HG03280 (cell line): ENCODE measurements at regions not wholly inside any gene's neighbourhood (a gene's known extent, or its start where the extent isn't known, plus 50 kb on each side); places are given as distances from the start of the nearest gene placed in this dataset.

Source experiments
- ATAC-seq: cut with Tn5 transposase; IDR thresholded peaks from one replicate; pipeline ENCODE4 v1.9.1; 2021; ENCODE audit warnings: mild to moderate bottlenecking, moderate library complexity; ENCODE audit not compliant: unreplicated experiment

DNA sequence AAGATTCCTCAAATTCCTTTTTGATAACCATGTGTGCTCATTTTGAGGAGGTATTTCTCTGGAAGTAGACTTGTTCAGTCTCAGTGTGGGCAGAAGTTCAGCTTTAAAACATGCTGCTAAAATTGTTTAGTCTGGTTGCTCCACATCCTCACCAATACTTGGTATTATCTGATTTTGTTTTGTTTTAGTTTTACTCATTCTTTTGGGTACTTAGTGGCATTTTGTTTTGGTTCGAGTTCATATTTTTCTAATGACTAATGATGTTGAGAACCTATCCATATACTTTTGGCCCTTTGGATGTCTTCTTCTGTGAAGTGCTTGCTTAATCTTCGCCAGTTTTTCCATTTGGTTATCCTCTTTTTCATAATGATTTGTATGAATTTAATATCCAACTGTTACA, 694.2 kb upstream of the FZD8 start:
- no peak for ATAC-seq

GRCh38 chr10:36333446-36333845, 691.4 kb upstream of the FZD8 start:
- ATAC-seq, result no peak

DNA sequence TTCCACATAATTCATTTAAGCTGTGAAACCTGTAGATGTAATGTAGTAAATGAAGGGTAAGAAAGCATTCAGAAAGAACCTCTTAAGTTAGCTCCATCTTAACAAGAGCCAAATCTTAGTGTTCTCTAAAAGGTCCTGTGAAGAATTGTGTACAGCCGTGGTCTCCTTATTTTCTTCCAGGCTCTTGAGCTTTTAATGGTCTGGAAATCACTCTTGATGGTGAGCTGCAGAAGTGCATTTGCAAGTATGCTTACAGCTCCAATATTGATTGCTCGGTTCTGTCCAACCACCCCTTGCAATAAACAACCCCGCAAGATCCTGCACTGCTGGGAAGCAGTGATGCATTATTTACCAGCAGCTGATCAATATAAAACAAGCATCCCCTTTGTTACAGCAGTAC, 690.8 kb upstream of the FZD8 start:
- ATAC-seq, result no peak

DNA sequence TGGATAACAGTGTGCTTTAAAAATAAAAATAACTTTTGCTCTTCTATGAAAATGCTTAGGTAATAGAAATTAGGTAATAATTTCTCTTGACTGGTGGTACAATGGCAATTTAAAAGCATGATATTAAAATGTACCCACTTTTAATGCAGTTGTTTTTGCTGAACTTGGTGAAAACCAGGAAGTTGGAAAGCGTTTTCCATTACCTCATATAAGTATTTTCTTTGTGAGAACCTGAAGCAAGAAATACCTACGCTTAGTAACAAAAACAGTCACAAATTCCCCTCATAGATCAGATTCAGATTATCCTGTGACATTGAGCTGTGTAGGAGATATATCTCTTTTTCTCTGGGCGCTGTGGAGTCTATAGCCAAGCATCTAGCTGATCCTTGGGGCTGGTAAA, 689.0 kb upstream of the FZD8 start:
- no peak for ATAC-seq

DNA sequence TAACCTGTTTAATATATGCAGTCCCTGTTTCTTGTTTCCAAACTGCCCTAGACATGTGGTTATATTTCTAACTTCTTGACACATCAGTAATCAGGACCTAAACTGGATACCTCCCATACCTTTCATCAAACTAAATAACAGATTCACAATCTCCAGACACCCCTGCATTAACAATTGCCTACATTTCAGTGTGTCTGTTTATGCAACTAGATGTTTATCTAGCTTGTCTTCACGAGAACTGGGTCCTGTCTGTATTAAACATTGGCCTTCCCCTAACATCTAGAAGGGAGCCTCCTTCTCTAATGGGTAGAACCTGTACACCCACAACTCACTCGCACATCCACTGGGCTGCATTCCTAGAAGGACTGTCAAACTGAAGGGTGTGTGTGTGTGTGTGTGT, 683.7 kb upstream of the FZD8 start:
- ATAC-seq, result no peak

GRCh38 chr10:36324831-36325230, 682.7 kb upstream of the FZD8 start:
- no peak for ATAC-seq

DNA sequence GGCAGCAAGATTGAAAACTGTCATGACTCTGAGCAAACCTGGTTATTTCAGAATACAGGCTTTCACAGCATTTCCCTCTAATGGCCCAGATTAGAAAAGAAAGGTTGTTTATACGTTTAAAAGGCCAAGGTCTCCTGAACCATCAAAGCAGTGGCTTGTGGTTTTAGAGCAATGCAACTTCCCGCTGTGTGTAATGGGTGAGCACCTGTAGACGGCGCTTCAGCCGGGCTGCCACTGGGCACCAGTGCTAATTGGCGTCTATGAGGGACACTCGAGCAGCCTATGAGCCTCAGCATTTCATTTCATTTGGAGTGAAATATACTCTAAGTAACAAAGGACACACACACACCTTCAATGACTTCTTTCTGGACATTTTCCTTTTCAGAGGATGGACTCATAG, 671.0 kb upstream of the FZD8 start:
- ATAC-seq, result no peak

DNA sequence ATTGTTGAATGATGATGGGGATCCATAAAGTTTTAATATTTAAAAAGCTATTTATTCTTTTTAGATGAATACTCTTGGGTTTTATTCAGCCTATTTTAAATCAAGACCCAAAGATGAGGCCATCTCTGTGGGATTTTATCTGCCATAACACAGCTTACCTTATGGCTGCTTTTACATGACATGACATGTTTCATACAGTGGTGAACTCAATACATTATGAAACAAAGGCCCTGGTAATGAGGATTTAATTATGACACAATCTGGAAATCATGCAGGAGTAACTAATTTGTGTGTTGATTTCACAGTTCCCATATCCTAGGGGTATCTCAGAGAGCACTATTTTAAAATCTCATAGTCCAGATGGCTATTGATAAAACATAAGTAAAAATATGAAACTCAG, 661.8 kb upstream of the FZD8 start:
- ATAC-seq, result no peak

DNA sequence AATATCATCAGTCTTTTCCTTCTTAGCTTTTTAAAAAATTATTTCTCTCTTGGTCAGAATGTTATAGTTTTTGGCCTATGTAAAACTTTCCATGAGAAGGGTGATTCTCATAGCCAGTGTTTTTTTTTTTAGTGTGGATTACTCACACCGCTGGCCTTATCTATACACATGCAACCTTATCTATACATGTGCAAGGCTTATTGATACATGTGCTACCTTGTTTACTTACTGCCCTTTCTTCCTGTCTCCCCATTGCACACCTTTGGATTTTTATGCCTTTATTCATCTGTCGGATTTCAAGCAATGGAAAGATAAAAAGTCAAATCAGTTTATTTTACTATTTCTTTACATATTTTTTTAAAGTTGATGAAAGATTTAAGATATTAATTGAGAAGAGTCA, 660.0 kb upstream of the FZD8 start:
- no peak for ATAC-seq

DNA sequence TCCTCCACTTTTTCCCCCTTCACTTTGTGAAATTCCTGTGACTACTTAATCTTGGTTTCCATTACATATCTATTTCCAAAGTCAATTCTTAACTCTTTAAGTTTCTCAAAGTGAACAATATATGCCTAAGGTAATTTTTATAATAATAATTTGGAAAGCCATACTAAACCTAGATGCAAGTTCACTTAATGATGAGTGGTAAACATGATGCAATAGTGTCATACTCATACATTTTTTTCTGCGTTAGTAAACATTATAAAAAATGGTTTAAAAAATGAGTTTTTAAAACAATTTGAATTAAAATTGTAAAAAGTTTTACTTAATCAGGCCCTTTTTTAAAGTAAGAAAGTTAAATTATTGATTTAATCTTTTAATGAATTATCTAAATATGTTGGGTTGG, 659.4 kb upstream of the FZD8 start:
- ATAC-seq, result no peak

DNA sequence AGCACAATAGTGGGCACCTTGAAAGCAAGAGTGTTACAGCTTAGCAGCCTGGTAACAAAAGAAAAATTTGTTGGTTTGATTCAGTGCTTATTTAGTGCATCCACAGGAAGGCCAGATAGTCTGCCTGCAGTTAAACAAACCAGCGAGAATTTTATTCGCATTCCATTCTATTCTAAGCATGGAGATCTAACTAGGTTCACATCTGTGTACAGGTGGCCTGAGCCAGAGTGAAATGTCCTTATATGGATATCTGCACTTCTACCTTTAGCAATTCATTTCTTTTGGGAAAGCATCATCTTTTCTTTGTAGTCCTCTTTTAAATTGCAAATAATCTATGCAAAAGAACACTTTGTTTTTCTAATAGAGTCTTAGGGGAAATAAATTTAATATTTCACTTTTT, 659.0 kb upstream of the FZD8 start:
- ATAC-seq, result no peak

DNA sequence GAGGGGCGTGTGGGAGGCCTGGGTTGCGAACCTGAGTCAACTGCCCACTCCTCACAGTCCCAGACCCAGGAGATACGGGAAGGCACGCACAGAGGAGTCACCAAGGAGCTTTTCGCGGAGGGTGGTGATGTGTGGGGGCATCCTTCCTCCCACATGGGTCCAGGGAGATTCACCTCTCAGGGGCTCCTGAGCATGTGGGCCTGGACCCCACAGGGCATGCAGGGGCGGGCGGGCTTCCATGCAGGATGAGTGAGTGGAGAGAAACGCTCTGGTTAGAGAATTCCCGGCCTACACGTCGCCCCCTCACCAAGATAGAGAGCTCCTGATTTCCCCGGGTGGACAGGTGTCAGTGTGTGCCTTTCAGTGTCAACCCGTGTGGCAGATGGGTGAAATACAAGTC, 641.7 kb upstream of the FZD8 start:
- no peak for ATAC-seq

DNA sequence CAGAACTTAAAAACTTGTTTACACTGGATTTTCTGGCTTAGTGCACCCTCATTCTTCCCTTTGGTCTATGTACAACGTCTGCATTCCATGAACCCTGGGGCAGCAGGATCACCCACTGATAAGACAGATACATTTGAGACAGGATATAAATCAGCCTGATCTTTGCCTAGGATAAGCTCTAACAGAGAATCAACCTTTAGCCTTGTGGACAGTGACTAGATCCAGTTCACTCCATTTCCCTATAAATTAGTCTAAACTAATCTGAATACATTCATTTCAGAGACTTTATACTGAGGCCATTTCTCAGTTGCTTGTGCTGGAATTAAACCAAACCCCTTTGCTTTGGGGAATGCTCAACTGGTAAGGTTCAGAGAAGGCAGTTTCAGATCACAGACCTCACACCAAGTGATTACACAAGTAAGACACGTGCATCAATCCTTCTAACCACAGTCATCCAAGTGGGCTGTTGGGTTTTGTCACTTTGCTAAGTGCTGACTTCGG, 639.8 kb upstream of the FZD8 start:
- ATAC-seq, result no peak

DNA sequence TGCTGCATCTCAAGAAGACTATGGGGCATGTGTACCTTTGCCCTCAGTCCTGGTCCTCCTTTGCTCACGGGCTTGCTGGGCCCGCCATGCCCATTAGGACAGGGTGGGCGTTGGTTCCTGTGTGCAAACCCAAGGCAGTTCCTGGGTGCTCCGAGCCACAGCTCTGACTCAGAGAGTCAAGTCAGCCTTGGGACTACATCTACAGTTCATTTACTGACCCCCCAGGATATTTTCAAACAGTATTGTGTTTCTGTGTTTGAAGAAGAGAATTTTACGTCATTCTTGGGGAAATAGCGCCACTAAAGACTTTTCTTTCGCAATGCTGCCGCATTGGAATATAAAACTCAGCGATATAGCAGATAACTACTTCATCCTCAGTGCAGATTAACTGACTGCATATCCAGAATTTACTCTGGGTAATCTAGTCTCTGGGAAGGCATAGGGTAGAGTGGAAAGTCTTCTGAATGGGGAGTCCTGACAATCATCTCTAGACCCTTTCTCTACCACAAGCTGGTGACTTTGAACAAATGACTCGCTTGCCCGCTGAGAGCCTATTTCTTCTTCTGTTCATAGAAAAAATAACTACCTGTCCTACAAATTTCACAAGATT, 638.9 kb upstream of the FZD8 start:
- no peak for ATAC-seq

- no peak for ATAC-seq
Observed at GRCh38 chr10:36280321-36280741, 638.2 kb upstream of the FZD8 start.

DNA sequence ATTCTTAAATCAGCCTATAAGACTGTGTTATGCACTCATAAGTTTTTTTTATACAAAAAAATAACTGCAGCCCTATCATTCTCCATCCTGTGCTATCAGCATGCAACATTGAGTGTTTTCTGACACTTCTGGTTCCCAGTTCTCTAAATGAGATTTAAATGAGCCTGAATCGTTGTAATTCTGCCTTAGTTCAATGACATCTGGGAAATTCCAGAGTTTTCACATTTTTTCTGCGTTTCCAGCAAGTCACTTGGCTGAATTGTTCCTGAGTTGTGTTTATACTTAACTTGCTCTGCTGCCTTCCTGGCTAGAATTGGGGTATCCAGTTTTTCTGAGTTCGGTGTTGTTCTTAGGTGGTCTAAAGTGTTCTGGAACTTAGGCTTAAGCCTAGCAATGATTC, 636.1 kb upstream of the FZD8 start:
- ATAC-seq, result no peak

DNA sequence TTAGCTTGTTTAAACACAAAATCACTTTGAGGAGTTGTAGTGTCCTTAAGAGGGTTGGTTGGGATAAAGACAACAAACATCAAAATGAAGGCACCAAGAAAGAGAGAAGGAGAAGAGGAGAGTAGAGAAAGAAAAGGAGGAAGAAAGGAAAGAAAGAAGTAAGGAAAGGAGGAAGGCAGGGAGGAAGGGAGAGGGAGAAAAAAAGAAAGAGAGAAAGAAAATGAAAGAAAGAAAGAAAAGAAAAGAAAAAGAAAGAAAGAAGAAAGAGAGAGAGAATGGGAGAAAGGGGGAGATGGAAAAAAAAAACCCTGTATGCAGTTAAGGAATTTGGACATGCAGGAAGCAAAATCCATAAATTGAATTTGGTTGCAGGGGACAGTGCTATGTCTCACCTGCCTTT, 635.4 kb upstream of the FZD8 start:
- ATAC-seq, result no peak

- no peak for ATAC-seq
Observed at GRCh38 chr10:36271627-36272340, 629.7 kb upstream of the FZD8 start.

- no peak for ATAC-seq
Observed at GRCh38 chr10:36269222-36269621, 627.1 kb upstream of the FZD8 start.

DNA sequence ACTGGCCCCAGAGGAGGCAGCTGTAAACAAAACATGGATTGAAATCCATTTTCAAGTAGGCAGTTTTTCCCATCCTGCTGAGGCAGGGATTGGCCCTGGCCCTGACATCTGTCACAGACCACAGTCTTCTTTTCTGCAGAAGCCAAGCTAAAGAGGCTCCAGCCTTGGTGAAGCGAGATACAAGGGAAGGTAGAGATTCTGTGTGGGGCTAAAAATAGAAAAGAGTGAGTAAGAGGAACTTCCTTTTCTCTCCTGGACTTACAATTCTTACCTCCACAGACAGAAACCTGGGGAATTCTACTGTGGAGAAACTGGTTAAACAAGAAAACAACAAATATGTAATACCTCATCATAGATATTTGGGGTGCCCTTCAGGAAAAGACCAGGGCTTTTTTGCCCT, 624.8 kb upstream of the FZD8 start:
- no peak for ATAC-seq

GRCh38 chr10:36265741-36266140, 623.6 kb upstream of the FZD8 start:
- ATAC-seq, result no peak

DNA sequence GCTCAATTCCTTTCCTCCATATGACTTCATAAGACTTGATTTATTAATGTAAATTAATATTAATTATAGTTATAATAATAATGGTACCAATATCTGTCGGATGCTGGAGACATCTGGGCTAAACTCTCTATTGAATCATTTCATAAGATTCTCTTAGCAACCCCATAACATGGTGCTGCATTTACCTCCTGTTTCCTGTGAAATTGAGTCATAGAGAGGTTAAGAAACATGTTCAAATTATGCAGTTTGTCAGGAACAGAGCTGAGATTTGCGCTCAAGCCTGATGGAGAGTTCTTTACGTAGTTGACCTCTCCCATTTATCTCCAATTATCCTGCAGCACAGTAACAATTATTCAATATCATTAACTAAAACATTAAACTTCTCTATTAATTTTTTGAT, 621.8 kb upstream of the FZD8 start:
- no peak for ATAC-seq

DNA sequence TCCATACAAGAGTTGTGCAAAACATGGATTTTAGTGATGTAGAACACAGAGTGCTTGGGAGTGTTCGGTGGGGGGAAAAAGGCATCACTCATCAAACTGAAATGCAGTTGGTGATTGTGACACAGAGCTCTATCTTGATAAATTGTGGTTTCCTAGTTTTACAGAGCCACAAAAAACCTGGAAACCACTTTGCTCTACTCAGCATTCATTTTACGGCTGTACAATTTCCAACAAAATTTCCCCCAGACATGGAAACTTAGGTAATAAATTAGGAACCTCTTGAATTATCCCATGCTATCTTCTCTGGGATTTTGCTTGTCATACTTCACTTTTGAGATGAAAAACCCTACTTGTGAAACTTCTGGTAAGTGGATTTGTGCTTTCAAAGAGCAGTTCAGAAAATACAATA, 614.9 kb upstream of the FZD8 start:
- ATAC-seq, result no peak
